ENCODE measurements at regions not wholly inside any gene's neighbourhood (a gene's known extent, or its start where the extent isn't known, plus 50 kb on each side); places are given as distances from the start of the nearest gene placed in this dataset.

GRCh38 chr7:9945857-9946256, 1027.8 kb upstream of the PHF14 start:
- intact Hi-C loops (cut with DNase I): no loop called here
- no peak for DNase-seq
- H3K36me3 ChIP-seq: no peaks in the 10 kb centered on the region
- no peaks in the 10 kb centered on the region for H3K9me3 ChIP-seq
- H3K27ac ChIP-seq: no peak overlapping the region
- TF ChIP-seq POLR2A (IDR thresholded peaks at IDR 0.05): no peak
- no peak for TF ChIP-seq EP300 (IDR thresholded peaks at IDR 0.05)
- no peak for TF ChIP-seq CTCF (IDR thresholded peaks at IDR 0.05)
- no peak for TF ChIP-seq POLR2AphosphoS5 (IDR thresholded peaks at IDR 0.05)
- H3K27me3 ChIP-seq: no peaks in the 10 kb centered on the region
- no peak overlapping the region for H3K4me3 ChIP-seq
- WGBS, 2 donors: 72 to 84% methylated on average over 2 of the region's 2 CpGs
- H3K4me1 ChIP-seq: no peaks in the 10 kb centered on the region

GRCh38 chr7:9955138-9955537, 1018.5 kb upstream of the PHF14 start:
- no peak for TF ChIP-seq CTCF (IDR thresholded peaks at IDR 0.05)
- no peak for TF ChIP-seq EP300 (IDR thresholded peaks at IDR 0.05)
- TF ChIP-seq POLR2AphosphoS5 (IDR thresholded peaks at IDR 0.05): no peak
- TF ChIP-seq POLR2A (IDR thresholded peaks at IDR 0.05): no peak
- Histone ChIP-seq H3K36me3 (no peaks in the 10 kb centered on the region), H3K27ac (no peak overlapping the region), H3K27me3 (no peaks in the 10 kb centered on the region), H3K4me3 (no peak overlapping the region), H3K4me1 (peaks cover 0 to 5% (median 3%) of the 10 kb centered on the region in 4 donors), H3K9me3 (peaks cover 0 to 3% (median 0%) of the 10 kb centered on the region in 4 donors)
- WGBS, 2 donors: 74 to 84% methylated on average over 2 of the region's 2 CpGs
- DNase-seq: no peak
- intact Hi-C loops (cut with DNase I): no loop called here

GRCh38 chr7:9958486-9958885, 1015.2 kb upstream of the PHF14 start:
- H3K4me3 ChIP-seq: no peak overlapping the region
- H3K36me3 ChIP-seq: no peaks in the 10 kb centered on the region
- no peak for TF ChIP-seq EP300 (IDR thresholded peaks at IDR 0.05)
- no peak for TF ChIP-seq POLR2AphosphoS5 (IDR thresholded peaks at IDR 0.05)
- no peak for TF ChIP-seq CTCF (IDR thresholded peaks at IDR 0.05)
- TF ChIP-seq POLR2A (IDR thresholded peaks at IDR 0.05): no peak
- no peak for DNase-seq
- H3K4me1 ChIP-seq: peaks cover 0 to 28% (median 16%) of the 10 kb centered on the region in 4 donors
- H3K27me3 ChIP-seq: no peaks in the 10 kb centered on the region
- intact Hi-C loops (cut with DNase I): no loop called here
- no peak overlapping the region for H3K27ac ChIP-seq
- H3K9me3 ChIP-seq: peaks cover 0 to 7% (median 0%) of the 10 kb centered on the region in 4 donors
- WGBS, 2 donors: 82 to 85% methylated on average over 5 of the region's 5 CpGs

- peaks cover 0 to 29% (median 17%) of the 10 kb centered on the region in 4 donors for H3K4me1 ChIP-seq
These were observed 1013.2 kb upstream of the PHF14 start for GRCh38 chr7:9960460-9960859.

GRCh38 chr7:9961161-9961922, 1012.3 kb upstream of the PHF14 start:
- H3K9me3 ChIP-seq: peaks cover 0 to 4% (median 0%) of the 10 kb centered on the region in 4 donors
- no peaks in the 10 kb centered on the region for H3K27me3 ChIP-seq
- H3K4me3 ChIP-seq: no peak overlapping the region
- H3K27ac ChIP-seq: peak overlapping the region in 1 of 4 donors; percentile 4
- no peaks in the 10 kb centered on the region for H3K36me3 ChIP-seq
- H3K4me1 ChIP-seq: peaks cover 0 to 29% (median 17%) of the 10 kb centered on the region in 4 donors
- TF ChIP-seq POLR2A (IDR thresholded peaks at IDR 0.05) (no peak), CTCF (IDR thresholded peaks at IDR 0.05) (no peak)
- intact Hi-C loops (cut with DNase I): no loop called here
- no peak for DNase-seq
- WGBS, 2 donors: 75 to 89% methylated on average over 5 of the region's 5 CpGs

More at GRCh38 chr7:9960460-9960859, 1013.2 kb upstream of the PHF14 start:
- Histone ChIP-seq H3K36me3 (no peaks in the 10 kb centered on the region), H3K27ac (peak overlapping the region in 1 of 4 donors; percentile 14), H3K9me3 (peaks cover 0 to 4% (median 0%) of the 10 kb centered on the region in 4 donors), H3K4me3 (no peak overlapping the region), H3K27me3 (no peaks in the 10 kb centered on the region)
- TF ChIP-seq POLR2AphosphoS5 (IDR thresholded peaks at IDR 0.05): peak in 2 of 4 donors; percentile 24 to 55
- TF ChIP-seq EP300 (IDR thresholded peaks at IDR 0.05): no peak
- intact Hi-C loops (cut with DNase I): no loop called here
- 48 to 49% methylated on average over 3 of the region's 3 CpGs for WGBS, 2 donors
- no peak for DNase-seq

Data from sigmoid colon (tissue), 6 donors.